HEK293T (cell line): ENCODE measurements at regions not wholly inside any gene's neighbourhood (a gene's known extent, or its start where the extent isn't known, plus 50 kb on each side); places are given as distances from the start of the nearest gene placed in this dataset.

Experiments used
- FOXA1 ChIP-seq: fragments of 450-650 bp; IDR thresholded peaks from 2 replicates; pipeline ENCODE4 v1.6.1; 2016; ENCODE audit warnings: mild to moderate bottlenecking
- SUZ12 ChIP-seq: fragments of 450-650 bp; IDR thresholded peaks from 2 replicates; pipeline ENCODE4 v1.6.1; 2016; ENCODE audit warnings: mild to moderate bottlenecking
- TF ChIP-seq, protein P1 (sequence below): fragments of 450-650 bp; IDR thresholded peaks from 2 replicates; pipeline ENCODE4 v1.6.1; 2016

DNA sequence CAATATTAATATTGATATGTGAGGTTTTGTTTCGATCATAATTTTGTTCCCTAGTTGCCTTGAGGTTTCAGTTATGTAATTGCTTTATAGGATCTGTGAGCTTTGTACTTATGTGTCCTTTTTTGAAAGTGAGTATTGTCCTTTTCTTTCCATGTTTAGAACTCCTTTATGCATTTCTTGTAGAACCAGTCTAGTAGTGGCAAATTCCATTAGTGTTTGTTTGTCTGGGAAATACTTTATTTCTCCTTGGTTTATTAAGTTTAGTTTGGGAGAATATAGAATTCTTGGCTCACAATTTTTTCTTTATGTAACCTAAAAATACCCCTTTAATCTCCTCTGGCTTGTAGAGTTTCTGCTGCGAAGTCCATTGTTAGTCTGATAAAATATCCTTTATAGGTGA, 127.5 kb upstream of the KITLG start:
- TF ChIP-seq FOXA1 = no peak
- TF ChIP-seq SUZ12 = no peak
- TF ChIP-seq, protein P1, sequence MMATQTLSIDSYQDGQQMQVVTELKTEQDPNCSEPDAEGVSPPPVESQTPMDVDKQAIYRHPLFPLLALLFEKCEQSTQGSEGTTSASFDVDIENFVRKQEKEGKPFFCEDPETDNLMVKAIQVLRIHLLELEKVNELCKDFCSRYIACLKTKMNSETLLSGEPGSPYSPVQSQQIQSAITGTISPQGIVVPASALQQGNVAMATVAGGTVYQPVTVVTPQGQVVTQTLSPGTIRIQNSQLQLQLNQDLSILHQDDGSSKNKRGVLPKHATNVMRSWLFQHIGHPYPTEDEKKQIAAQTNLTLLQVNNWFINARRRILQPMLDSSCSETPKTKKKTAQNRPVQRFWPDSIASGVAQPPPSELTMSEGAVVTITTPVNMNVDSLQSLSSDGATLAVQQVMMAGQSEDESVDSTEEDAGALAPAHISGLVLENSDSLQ = no peak
